LNCaP clone FGC (cell line): ENCODE measurements at regions not wholly inside any gene's neighbourhood (a gene's known extent, or its start where the extent isn't known, plus 50 kb on each side); places are given as distances from the start of the nearest gene placed in this dataset.
"Not testable (repeated sequence)": the region's sequence is repeated elsewhere in the genome, so short reads cannot be mapped to it uniquely, and the experiment has no call there.

Experiments used
- DNase-seq: peaks from one replicate; pipeline ENCODE4 v3.0.0-alpha.2; 2011; ENCODE audit warnings: low read depth
- H3K4me3 ChIP-seq: 2 replicates; pipeline ENCODE4 v1.5.1; 2011; ENCODE audit warnings: mild to moderate bottlenecking, low read depth, low read length, control low read depth
- CTCF ChIP-seq: IDR thresholded peaks from 2 replicates; pipeline ENCODE4 v1.5.1; 2012; ENCODE audit warnings: mild to moderate bottlenecking; ENCODE audit not compliant: control insufficient read depth, insufficient read depth; ENCODE audit errors: extremely low read depth

DNA sequence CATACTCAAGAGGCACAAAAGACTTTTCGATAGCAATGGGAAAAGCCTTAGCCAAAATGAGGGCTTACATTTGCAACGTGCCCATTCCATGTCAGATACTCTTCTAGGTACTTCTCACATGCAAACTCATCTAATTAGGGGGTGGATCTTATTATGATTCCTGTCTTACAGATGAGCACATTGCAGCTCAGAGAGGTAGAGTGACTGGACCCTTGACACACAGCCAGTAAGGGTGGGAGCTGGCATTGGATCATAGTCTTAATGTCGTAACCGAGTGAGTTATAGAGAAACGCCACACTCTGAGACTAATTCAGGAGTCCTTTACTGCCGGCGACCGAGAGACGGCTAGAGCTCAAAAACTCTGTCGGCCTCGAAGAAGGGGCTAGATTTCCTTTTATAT is 78.8 kb upstream of the GRIN2A start:
- no peak for DNase-seq
- TF ChIP-seq CTCF = no peak
- H3K4me3 ChIP-seq = no peak overlapping the region

GRCh38 chr16:10261526-10261925 is 79.3 kb upstream of the GRIN2A start:
- not testable (repeated sequence) for DNase-seq, H3K4me3 ChIP-seq

DNA sequence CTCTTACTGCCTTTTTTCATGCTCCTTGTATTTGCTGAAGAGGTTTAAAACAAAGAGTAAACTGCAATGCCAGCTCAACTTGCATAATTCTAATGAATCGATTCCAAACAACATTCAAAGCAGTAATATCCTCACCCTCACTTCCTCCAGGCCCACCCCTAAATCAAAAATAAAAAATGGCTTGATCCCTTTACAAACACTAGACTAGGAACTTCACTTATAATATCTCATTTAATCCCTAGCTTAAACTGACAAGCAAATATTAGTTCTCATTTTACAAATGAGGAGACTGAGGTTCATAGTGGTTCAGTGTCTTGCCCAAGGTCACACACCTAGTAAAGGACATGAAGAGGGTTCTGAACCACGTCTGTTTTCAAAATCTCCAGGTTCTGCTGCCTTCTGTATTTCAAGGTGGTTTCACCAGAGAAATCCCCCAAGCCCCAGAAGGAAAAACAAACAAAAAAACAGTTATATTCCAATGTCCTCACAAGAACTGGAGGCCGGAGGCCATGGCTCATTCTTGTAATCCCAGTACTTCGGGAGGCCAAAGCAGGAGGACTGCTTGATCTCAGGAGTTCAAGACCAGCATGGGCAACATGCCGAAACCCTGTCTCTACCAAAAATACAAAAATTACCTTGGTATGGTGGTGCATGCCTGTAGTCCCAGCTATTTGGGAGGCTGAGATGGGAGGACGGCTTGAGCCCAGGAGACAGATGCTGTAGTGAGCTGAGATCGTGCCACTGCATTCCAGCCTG is 80.3 kb upstream of the GRIN2A start:
- no peak overlapping the region for H3K4me3 ChIP-seq
- TF ChIP-seq CTCF = no peak
- DNase-seq = no peak

GRCh38 chr16:10265770-10266615 is 83.8 kb upstream of the GRIN2A start:
- no peak overlapping the region for H3K4me3 ChIP-seq
- no peak for DNase-seq
- TF ChIP-seq CTCF = no peak

GRCh38 chr16:10266809-10267208 is 84.6 kb upstream of the GRIN2A start:
- no peak for TF ChIP-seq CTCF
- no peak for DNase-seq
- no peak overlapping the region for H3K4me3 ChIP-seq

GRCh38 chr16:10269632-10270031 is 87.4 kb upstream of the GRIN2A start:
- TF ChIP-seq CTCF = no peak
- H3K4me3 ChIP-seq = no peak overlapping the region
- DNase-seq = no peak

DNA sequence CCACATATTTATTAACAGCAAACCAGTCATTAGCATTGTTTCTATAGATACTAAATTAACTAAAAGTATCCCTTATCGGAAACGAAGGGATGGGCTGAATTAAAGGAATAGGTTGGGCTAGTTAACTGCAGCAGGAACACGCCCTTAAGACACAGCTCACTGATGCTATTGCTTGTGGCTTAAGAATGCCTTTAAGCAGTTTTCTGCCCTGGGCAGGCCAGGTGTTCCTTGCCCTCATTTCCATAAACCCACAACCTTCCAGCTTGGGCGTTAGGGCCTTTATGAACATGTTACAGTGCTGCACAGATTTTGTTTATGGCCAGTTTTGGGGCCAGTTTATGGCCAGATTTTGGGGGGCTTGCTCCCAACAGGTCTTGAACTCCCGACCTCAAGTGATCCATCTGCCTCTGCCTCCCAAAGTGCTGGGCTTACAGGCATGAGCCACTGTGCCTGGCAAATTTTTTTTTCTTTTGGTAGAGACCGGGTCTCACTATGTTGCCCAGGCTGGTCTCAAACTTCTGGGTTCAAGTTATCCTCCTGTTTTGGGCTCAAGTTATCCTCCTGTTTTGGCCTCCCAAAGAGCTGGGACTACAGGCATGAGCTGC is 90.1 kb upstream of the GRIN2A start:
- H3K4me3 ChIP-seq, DNase-seq: not testable (repeated sequence)

DNA sequence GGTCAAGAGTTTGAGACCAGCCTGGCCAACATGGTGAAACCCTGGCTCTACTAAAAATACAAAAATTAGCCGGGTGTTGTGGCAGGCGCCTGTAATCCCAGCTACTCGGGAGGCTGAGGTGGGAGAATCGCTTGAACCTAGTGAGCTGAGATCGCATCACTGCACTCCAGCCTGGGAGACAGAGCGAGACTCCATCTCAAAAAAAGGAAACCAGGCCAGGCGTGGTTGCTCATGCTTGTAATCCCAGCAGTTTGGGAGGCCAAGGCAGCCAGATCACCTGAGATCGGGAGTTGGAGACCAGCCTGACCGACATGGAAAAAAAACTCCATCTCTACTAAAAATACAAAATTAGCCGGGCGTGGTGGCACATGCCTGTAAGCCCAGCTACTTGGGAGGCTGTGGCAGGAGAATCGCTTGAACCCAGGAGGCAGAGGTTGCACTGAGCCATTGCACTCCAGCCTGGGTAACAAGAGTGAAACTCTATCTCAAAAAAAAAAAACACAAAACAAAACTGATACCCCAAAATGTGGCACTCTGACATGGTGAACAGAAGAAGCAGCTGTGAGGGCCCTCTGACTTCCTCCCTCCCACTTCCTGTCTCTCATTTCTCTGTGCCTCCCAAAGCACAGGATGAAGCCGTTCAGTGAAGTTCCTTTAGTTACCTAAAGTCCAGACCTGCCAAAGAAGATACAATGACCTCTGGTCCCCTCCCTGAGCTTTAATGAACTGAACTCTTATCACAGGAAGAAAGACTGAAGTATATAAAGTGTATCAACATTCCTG is 93.2 kb upstream of the GRIN2A start:
- not testable (repeated sequence) for DNase-seq, H3K4me3 ChIP-seq
